Gastrocnemius medialis (tissue), 4 donors: ENCODE measurements at regions not wholly inside any gene's neighbourhood (a gene's known extent, or its start where the extent isn't known, plus 50 kb on each side); places are given as distances from the start of the nearest gene placed in this dataset.

Experiments
- ATAC-seq, 2 donors: fragments of 150-250 bp; one replicate each; pipeline ENCODE4 v1.9.1; 2016
- DNase-seq, 2 donors: peaks; one replicate each; pipeline ENCODE4 v3.0.0-alpha.2; 2019
- H3K27ac ChIP-seq, 4 donors: fragments of 200-600 bp; sonication (generic); 1 replicate in 1 of 4; 2 replicates in 3 of 4; pipeline ENCODE4 v1.5.1; 2016 to 2018; ENCODE audit warnings: mild to moderate bottlenecking in 2 of 4, moderate library complexity in 1 of 4
- H3K27me3 ChIP-seq, 3 donors: fragments of 200-600 bp; sonication (generic) in 2 of 3; 1 replicate in 1 of 3; 2 replicates in 2 of 3; pipeline versions ENCODE4 v1.5.1 to v1.6.0; 2016 to 2019; ENCODE audit warnings: mild to moderate bottlenecking in 1 of 3, moderate library complexity in 1 of 3
- H3K36me3 ChIP-seq, 2 donors: fragments of 200-600 bp; sonication (generic) in 1 of 2; one replicate each; pipeline ENCODE4 v1.5.1; 2017 to 2018
- H3K4me1 ChIP-seq, 2 donors: fragments of 200-600 bp; sonication (generic) in 1 of 2; one replicate each; pipeline ENCODE4 v1.5.1; 2016 to 2017; ENCODE audit warnings: mild to moderate bottlenecking in 2 of 2
- H3K4me3 ChIP-seq, 4 donors: fragments of 200-600 bp; sonication (generic) in 3 of 4; 1 replicate in 1 of 4; 2 replicates in 3 of 4; pipeline ENCODE4 v1.5.1; 2016 to 2019; ENCODE audit warnings: mild to moderate bottlenecking in 2 of 4
- H3K9me3 ChIP-seq, 3 donors: fragments of 200-600 bp; sonication (generic) in 2 of 3; 1 replicate in 1 of 3; 2 replicates in 2 of 3; pipeline ENCODE4 v1.5.1; 2016 to 2019
- POLR2A ChIP-seq, 2 donors: fragments of 450-650 bp; IDR thresholded peaks; one replicate each; pipeline ENCODE4 v1.6.1; 2017; ENCODE audit warnings: antibody characterized with exemption in 2 of 2, mild to moderate bottlenecking in 2 of 2, moderate library complexity in 2 of 2
- in situ Hi-C, 4 donors: fragments of 200-750 bp; cut with MboI; loops; one replicate each; pipeline versions ENCODE4 v1.15.0 to v1.8.0; 2017; ENCODE audit warnings: low sequenced_read_pairs in 4 of 4
- intact Hi-C: fragments of 100-400 bp; cut with DNase I; formaldehyde crosslinking; loops from one replicate; pipeline ENCODE4 v1.15.1; 2023; ENCODE audit warnings: low total_unique reads
- TF ChIP-seq, protein P1 (sequence below), 5 experiments: fragments of 450-650 bp in 3 of 5; fragments of 200-600 bp in 2 of 5; sonication (generic) in 2 of 5; IDR thresholded peaks in 4 of 5; conservative IDR thresholded peaks in 1 of 5; 1 replicate in 4 of 5; 2 replicates in 1 of 5; pipeline ENCODE4 v1.5.1; 2016 to 2019; ENCODE audit warnings: antibody characterized with exemption in 5 of 5, mild to moderate bottlenecking in 3 of 5, moderate library complexity in 3 of 5

DNA sequence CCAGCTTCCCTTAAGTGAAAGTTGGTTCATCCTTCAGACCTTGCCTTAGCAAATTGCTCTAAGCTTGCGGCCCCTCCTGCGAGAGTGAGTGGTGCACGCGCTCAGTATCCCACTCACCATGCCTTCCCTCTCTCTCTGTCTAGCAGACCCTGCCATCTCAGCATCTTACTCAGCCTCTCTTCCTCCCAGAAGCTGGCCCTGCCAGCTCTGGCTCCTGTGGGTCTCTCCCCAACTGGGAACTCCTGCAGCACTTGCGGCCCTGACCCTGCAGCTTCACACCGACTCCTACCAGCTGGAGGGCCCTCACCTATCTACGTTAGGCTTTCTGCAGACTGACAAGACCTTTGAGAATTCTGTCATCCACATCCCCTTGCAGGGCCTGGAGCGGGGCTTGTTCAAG lies 286.1 kb upstream of the TLE3 start:
- DNase-seq (no peak), ATAC-seq (no peak)
- no peaks in the 10 kb centered on the region for H3K36me3 ChIP-seq
- H3K27me3 ChIP-seq: no peaks in the 10 kb centered on the region
- intact Hi-C loops (no loop called here), in situ Hi-C loops (no loop called here)
- no peak for TF ChIP-seq POLR2A (IDR thresholded peaks at IDR 0.05)
- TF ChIP-seq, protein P1, sequence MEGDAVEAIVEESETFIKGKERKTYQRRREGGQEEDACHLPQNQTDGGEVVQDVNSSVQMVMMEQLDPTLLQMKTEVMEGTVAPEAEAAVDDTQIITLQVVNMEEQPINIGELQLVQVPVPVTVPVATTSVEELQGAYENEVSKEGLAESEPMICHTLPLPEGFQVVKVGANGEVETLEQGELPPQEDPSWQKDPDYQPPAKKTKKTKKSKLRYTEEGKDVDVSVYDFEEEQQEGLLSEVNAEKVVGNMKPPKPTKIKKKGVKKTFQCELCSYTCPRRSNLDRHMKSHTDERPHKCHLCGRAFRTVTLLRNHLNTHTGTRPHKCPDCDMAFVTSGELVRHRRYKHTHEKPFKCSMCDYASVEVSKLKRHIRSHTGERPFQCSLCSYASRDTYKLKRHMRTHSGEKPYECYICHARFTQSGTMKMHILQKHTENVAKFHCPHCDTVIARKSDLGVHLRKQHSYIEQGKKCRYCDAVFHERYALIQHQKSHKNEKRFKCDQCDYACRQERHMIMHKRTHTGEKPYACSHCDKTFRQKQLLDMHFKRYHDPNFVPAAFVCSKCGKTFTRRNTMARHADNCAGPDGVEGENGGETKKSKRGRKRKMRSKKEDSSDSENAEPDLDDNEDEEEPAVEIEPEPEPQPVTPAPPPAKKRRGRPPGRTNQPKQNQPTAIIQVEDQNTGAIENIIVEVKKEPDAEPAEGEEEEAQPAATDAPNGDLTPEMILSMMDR (IDR thresholded peaks at IDR 0.05 in 4 of 5, conservative IDR thresholded peaks at IDR 0.05 in 1 of 5): no peak
- no peak overlapping the region for H3K27ac ChIP-seq
- no peaks in the 10 kb centered on the region for H3K9me3 ChIP-seq
- H3K4me3 ChIP-seq: no peak overlapping the region
- no peaks in the 10 kb centered on the region for H3K4me1 ChIP-seq

DNA sequence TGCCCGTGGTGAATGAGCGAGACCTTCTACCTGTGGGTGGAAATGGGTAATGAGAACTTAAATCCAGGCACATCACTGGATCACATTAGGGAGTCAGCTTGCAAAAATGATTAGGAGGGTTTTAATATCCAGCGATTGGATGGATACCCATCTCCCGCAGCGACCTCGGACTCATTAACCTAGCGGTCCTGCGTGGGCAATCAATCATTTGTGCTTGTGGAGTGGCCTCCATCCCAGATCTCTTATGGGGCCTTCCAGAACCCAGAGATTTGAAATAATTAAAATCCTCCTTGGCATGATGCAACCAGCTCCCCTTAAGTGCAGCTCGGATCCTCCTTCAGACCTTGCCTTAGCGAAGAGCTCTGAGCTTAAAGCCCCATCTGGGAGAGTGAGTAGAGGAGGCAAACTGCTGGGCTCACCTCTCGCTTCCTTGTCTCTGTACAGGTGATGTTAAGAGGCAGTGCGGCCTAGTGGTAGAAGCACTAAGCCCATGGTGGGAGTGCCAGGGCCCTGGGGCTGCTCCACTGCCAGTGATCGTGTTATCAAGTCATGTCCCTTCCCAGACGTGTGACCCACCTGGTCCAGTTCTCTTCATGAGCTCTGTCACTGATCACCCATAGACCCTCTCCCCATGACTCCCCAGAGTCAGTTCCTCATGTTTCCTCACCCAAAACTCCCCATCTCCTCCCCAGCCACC lies 285.2 kb upstream of the TLE3 start:
- in situ Hi-C loops: no loop called here
- TF ChIP-seq, protein P1 (IDR thresholded peaks at IDR 0.05 in 4 of 5, conservative IDR thresholded peaks at IDR 0.05 in 1 of 5): no peak
- TF ChIP-seq POLR2A (IDR thresholded peaks at IDR 0.05): no peak
- no peak for DNase-seq
- intact Hi-C loops: no loop called here
- H3K36me3 ChIP-seq: no peaks in the 10 kb centered on the region
- H3K4me1 ChIP-seq: no peaks in the 10 kb centered on the region
- no peak for ATAC-seq
- no peak overlapping the region for H3K4me3 ChIP-seq
- H3K9me3 ChIP-seq: no peaks in the 10 kb centered on the region
- H3K27me3 ChIP-seq: no peaks in the 10 kb centered on the region
- no peak overlapping the region for H3K27ac ChIP-seq

DNA sequence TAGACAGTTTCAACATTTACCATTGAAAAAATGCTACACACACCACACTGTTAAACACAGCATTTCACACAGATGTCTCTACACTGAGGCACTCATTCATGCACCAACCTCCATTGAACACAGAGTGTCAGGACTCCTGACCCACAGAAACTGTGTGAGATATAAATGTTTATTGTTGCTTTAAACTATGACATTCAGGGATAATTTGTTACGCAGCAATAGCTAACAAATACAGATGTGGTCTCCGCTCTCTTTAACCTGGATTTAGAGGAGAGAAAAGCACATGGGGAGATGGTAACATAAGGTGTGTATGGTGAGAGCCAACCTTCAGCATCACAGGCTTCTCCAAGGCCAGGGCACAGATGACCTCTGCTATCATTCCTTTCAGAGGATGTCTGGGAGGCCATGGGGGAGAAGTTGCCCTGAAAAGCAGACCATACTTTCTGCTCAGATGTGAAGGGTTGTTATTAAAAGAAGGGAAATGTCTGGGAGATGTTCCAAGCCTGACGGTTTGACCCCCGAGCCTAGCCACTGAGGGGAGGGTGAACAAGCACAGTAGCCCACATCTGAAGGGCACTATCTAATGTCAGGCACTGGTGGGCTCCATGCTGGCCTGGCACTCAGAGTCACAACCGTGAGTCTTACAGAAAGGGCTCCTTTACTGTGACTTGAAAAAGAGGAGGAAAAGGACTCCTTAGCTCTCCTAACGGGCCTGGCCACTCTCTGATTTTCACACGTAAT lies 284.5 kb upstream of the TLE3 start:
- ATAC-seq: no peak
- Histone ChIP-seq H3K4me3 (no peak overlapping the region), H3K27ac (no peak overlapping the region), H3K36me3 (no peaks in the 10 kb centered on the region), H3K27me3 (no peaks in the 10 kb centered on the region), H3K4me1 (peaks cover 2% of the 10 kb centered on the region in 2 donors), H3K9me3 (no peaks in the 10 kb centered on the region)
- DNase-seq: no peak
- in situ Hi-C loops (no loop called here), intact Hi-C loops (no loop called here)
- TF ChIP-seq, protein P1 (IDR thresholded peaks at IDR 0.05 in 4 of 5, conservative IDR thresholded peaks at IDR 0.05 in 1 of 5): no peak
- no peak for TF ChIP-seq POLR2A (IDR thresholded peaks at IDR 0.05)

DNA sequence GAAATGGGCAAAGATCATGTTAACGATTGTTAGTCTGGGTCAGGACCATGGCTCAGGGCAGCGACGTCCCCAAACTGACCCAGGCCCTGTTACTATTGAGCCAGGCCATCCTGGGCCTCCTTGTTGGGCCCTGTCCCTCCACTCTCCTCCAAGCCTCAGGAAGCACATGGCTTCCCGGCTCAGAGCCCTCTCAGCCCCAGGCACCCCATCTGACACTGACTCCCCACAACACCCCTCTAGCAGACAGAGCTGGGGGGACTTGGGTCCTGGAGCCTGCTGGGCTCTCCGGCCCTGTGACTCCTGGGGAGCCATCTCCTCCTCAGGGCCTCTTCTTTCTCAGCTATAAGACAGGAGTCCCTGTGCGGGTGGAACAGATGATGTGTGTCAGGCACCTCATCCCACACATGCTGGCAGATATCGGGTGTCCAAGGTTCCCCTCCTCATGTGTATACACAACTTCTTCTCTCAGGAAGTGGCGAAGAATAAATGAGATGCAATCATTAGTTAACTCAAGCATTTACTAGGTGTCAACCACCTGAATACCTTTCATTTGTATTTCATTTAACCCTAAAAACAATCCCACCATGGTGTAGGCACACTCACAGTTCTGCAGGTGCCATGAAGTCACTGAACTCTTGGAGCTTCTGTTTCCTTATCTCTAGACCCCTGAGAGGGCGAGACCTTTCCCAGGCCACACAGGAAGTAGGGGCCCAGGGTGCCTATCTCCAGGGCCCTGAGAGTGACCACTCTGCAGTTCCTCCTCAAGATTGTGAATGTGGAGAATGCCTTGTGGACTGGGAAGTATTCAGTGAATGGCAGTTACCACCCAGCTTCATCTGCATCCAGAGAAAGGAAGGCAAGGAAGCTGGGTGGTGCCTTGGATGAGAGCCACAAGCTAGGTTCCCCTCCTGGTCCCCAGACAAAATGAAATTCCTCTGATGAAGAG lies 282.5 kb upstream of the TLE3 start:
- intact Hi-C loops: no loop called here

More for the DNA sequence above, 282.5 kb upstream of the TLE3 start:
- H3K27ac ChIP-seq: no peak overlapping the region
- H3K4me3 ChIP-seq: no peak overlapping the region
- no peak for TF ChIP-seq POLR2A (IDR thresholded peaks at IDR 0.05)
- TF ChIP-seq, protein P1 (IDR thresholded peaks at IDR 0.05 in 4 of 5, conservative IDR thresholded peaks at IDR 0.05 in 1 of 5): no peak
- DNase-seq: no peak
- ATAC-seq: no peak
- peaks cover 8 to 9% of the 10 kb centered on the region in 2 donors for H3K4me1 ChIP-seq
- in situ Hi-C loops: no loop called here
- H3K9me3 ChIP-seq: no peaks in the 10 kb centered on the region
- peaks cover 0 to 8% (median 0%) of the 10 kb centered on the region in 3 donors for H3K27me3 ChIP-seq
- H3K36me3 ChIP-seq: no peaks in the 10 kb centered on the region
